ENCODE measurements at regions not wholly inside any gene's neighbourhood (a gene's known extent, or its start where the extent isn't known, plus 50 kb on each side); places are given as distances from the start of the nearest gene placed in this dataset.

- TF ChIP-seq CTCF (IDR thresholded peaks at IDR 0.05) = no peak
- no peak for TF ChIP-seq POLR2A (IDR thresholded peaks at IDR 0.05)
- no peak for TF ChIP-seq POLR2AphosphoS5 (IDR thresholded peaks at IDR 0.05)
These were observed 265.8 kb upstream of the SMIM31 start for GRCh38 chr4:164488114-164488513.

Data from breast epithelium (tissue), 3 donors.